ENCODE measurements at regions not wholly inside any gene's neighbourhood (a gene's known extent, or its start where the extent isn't known, plus 50 kb on each side); places are given as distances from the start of the nearest gene placed in this dataset.
A peak's percentile ranks its signal among the peaks of the same experiment; 100 is the strongest.
"Not testable (repeated sequence)": the region's sequence is repeated elsewhere in the genome, so short reads cannot be mapped to it uniquely, and the experiment has no call there.

DNA sequence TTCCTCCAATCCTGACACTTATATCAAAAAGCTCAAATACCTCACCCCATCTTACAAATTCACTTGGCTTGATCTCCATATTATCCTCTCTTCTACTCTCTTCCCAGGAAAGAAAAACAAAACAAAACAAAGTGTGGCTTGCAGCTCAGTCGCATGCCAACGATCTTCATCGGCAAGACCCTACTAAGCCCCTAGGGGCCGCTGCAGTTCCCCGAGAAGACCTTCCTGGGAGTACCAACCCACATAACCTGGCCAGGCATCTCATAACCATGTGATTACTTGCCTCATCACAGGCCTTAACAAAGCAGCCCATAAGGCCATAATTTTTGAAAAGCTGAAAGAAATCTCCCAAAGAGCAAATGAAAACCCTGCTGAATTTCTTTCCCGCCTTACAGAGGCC, 103.7 kb downstream of the ZNF92 start:
- no peaks in the 10 kb centered on the region for H3K4me1 ChIP-seq (ENCODE audit: control insufficient read depth in 1 of 2, insufficient read depth in 2 of 2, low read length in 2 of 2)
- H3K4me3 ChIP-seq (ENCODE audit: low read depth in 1 of 2, low read length in 2 of 2) = no peak overlapping the region
- no peaks in the 10 kb centered on the region for H3K27me3 ChIP-seq (ENCODE audit: low read depth, low read length)
- H3K9me3 ChIP-seq (ENCODE audit: control insufficient read depth in 1 of 2, low read length in 2 of 2) = peaks cover 0 to 6% of the 10 kb centered on the region in 2 donors
- H3K27ac ChIP-seq (ENCODE audit: low read length) = no peak overlapping the region
- no peaks in the 10 kb centered on the region for H3K36me3 ChIP-seq (ENCODE audit: control insufficient read depth in 1 of 2, insufficient read depth in 2 of 2, low read length in 2 of 2)

DNA sequence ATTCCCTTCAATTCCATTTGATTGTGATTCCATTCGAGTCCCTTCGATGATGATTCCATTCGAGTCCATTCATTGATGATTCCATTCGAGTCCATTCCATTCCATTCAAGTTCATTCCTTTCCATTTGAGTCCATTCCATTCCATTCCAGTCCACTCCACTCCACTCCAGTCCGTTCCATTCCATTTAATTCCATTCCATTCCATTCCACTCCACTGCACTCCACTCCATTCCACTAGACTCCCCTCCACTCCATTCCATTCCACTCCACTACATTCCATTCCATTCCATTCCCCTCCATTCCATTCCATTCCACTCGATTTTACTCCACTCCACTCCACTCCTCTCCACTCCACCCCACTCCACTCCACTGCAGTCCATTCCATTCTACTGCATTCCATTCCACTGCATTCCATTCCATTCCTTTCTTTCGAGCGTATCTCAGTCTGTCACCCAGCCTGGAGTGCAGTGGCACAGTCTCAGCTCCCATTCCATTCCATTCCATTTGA, 115.7 kb downstream of the ZNF92 start:
- Histone ChIP-seq H3K4me1 (ENCODE audit: control insufficient read depth in 1 of 2, insufficient read depth in 2 of 2, low read length in 2 of 2) (no peaks in the 10 kb centered on the region), H3K36me3 (ENCODE audit: control insufficient read depth in 1 of 2, insufficient read depth in 2 of 2, low read length in 2 of 2) (no peaks in the 10 kb centered on the region), H3K4me3 (ENCODE audit: low read depth in 1 of 2, low read length in 2 of 2) (no peak overlapping the region), H3K27me3 (ENCODE audit: low read depth, low read length) (no peaks in the 10 kb centered on the region), H3K9me3 (ENCODE audit: control insufficient read depth in 1 of 2, low read length in 2 of 2) (peaks cover 0 to 21% of the 10 kb centered on the region in 2 donors), H3K27ac (ENCODE audit: low read length) (no peak overlapping the region)

- H3K4me3 ChIP-seq (ENCODE audit: low read depth in 1 of 2, low read length in 2 of 2); H3K9me3 ChIP-seq (ENCODE audit: control insufficient read depth in 1 of 2, low read length in 2 of 2); H3K36me3 ChIP-seq (ENCODE audit: control insufficient read depth in 1 of 2, insufficient read depth in 2 of 2, low read length in 2 of 2); H3K27ac ChIP-seq (ENCODE audit: low read length); H3K4me1 ChIP-seq (ENCODE audit: control insufficient read depth in 1 of 2, insufficient read depth in 2 of 2, low read length in 2 of 2); H3K27me3 ChIP-seq (ENCODE audit: low read depth, low read length): not testable (repeated sequence)
These were observed 123.0 kb downstream of the ZNF92 start for GRCh38 chr7:65496697-65497096.

DNA sequence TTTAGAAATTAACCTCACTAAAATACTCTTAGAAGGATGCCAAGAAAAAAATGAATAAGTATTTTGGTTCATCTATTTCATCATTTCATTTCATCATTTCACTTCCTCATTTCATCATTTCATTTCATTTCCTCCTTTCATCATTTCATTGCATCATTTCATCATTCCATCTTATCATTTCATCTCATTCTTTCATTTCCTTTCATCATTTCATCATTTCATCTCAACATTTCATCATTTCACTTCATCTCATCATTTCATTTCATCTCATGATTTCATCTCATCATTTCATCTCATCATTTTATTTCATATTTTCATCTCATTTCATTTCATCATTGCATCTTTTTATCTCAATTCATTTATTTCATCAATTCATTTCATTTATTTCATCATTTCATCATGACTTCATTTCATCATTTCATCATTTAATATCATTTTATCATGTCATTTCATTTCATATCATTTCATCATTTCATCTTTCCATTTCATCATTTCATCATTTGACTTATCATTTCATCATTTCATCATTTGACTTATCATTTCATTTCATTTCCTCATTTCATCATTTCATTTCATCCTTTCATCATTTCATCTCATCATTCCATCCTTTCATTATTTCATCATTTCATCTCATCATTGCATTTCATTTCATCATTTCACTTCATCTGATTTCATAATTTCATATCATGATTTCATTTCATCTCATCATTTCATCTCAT, 129.9 kb downstream of the ZNF92 start:
- no peak overlapping the region for H3K27ac ChIP-seq (ENCODE audit: low read length)
- H3K4me3 ChIP-seq (ENCODE audit: low read depth in 1 of 2, low read length in 2 of 2) = no peak overlapping the region
- no peaks in the 10 kb centered on the region for H3K36me3 ChIP-seq (ENCODE audit: control insufficient read depth in 1 of 2, insufficient read depth in 2 of 2, low read length in 2 of 2)
- no peaks in the 10 kb centered on the region for H3K4me1 ChIP-seq (ENCODE audit: control insufficient read depth in 1 of 2, insufficient read depth in 2 of 2, low read length in 2 of 2)
- H3K27me3 ChIP-seq (ENCODE audit: low read depth, low read length) = no peaks in the 10 kb centered on the region
- no peaks in the 10 kb centered on the region for H3K9me3 ChIP-seq (ENCODE audit: control insufficient read depth in 1 of 2, low read length in 2 of 2)

DNA sequence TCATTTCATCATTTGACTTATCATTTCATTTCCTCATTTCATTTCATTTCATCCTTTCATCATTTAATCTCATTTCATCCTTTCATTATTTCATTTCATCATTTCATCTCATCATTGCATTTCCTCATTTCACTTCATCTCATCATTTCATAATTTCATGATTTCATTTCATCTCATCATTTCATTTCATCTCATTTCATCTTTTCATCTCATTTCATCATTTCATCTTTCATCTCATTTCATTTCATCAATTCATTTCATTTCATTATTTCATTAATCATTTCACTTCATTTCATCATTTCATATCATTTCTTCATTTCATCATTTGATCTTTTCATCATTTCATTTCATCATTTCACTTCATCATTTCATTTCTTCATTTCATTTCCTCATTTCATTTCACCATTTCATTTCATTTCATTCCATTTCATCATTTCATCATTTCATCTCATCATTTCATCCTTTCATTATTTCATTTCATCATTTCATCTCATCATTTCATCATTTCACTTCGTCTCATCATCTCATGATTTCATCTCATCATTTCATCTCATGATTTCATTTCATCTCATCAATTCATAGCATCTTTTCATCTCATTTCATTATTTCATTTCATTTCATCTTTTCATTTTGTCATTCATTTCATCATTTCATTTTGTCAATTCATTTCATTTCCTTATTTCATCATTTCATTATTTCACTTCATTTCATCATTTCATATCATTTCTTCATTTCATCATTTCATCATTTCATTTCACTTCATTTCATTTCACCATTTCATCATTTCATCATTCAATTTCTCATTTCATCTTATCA, 131.1 kb downstream of the ZNF92 start:
- not testable (repeated sequence) for H3K9me3 ChIP-seq (ENCODE audit: control insufficient read depth in 1 of 2, low read length in 2 of 2); H3K4me1 ChIP-seq (ENCODE audit: control insufficient read depth in 1 of 2, insufficient read depth in 2 of 2, low read length in 2 of 2); H3K27ac ChIP-seq (ENCODE audit: low read length); H3K36me3 ChIP-seq (ENCODE audit: control insufficient read depth in 1 of 2, insufficient read depth in 2 of 2, low read length in 2 of 2); H3K4me3 ChIP-seq (ENCODE audit: low read depth in 1 of 2, low read length in 2 of 2); H3K27me3 ChIP-seq (ENCODE audit: low read depth, low read length)

- not testable (repeated sequence) for H3K27ac ChIP-seq (ENCODE audit: low read length); H3K36me3 ChIP-seq (ENCODE audit: control insufficient read depth in 1 of 2, insufficient read depth in 2 of 2, low read length in 2 of 2); H3K4me1 ChIP-seq (ENCODE audit: control insufficient read depth in 1 of 2, insufficient read depth in 2 of 2, low read length in 2 of 2); H3K9me3 ChIP-seq (ENCODE audit: control insufficient read depth in 1 of 2, low read length in 2 of 2); H3K27me3 ChIP-seq (ENCODE audit: low read depth, low read length); H3K4me3 ChIP-seq (ENCODE audit: low read depth in 1 of 2, low read length in 2 of 2)
These were observed 131.6 kb downstream of the ZNF92 start for GRCh38 chr7:65505320-65505633.

DNA sequence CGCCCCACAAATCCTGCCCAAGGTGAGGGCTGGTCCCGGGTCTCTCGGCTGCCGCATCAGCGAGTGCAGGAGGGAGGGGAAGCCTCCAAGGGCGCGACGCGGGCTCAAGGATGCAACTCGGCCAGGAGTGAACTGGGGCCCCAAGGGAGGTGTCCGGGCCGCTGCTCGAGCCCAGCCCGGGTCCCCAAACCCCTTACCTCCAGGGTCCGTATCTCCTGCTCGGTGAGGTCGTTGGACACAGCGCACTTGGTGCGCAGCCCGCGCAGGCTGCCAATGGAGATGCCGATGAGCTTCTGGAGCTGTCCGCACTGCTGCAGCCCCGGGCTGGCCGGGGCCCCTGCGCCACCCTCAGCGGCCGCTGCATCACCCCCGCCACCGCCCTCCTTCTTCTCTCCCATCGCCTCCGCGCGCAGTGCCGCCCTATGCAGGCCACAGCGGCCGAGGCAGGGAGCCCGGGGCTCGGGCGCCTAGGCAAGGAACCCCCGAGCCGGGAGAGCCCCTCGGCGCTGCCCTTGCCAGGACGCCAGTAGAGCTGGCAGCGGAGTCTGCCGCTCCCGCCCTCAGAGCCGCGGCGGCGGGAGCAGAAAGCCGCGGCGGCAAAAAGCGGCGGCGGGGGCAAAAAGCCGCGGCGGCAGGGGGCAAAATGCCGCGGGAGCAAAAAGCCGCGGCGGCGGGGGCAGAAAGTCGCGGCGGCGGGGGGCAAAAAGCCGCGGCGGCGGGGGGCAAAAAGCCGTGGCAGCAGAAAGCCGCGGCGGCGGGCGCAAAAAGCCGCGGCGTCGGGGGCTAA, 135.1 kb downstream of the ZNF92 start:
- H3K4me3 ChIP-seq (ENCODE audit: low read depth in 1 of 2, low read length in 2 of 2) = peak overlapping the region in 1 of 2 donors; percentile 48
- not testable (repeated sequence) for H3K4me1 ChIP-seq (ENCODE audit: control insufficient read depth in 1 of 2, insufficient read depth in 2 of 2, low read length in 2 of 2); H3K27me3 ChIP-seq (ENCODE audit: low read depth, low read length); H3K27ac ChIP-seq (ENCODE audit: low read length); H3K9me3 ChIP-seq (ENCODE audit: control insufficient read depth in 1 of 2, low read length in 2 of 2); H3K36me3 ChIP-seq (ENCODE audit: control insufficient read depth in 1 of 2, insufficient read depth in 2 of 2, low read length in 2 of 2)

DNA sequence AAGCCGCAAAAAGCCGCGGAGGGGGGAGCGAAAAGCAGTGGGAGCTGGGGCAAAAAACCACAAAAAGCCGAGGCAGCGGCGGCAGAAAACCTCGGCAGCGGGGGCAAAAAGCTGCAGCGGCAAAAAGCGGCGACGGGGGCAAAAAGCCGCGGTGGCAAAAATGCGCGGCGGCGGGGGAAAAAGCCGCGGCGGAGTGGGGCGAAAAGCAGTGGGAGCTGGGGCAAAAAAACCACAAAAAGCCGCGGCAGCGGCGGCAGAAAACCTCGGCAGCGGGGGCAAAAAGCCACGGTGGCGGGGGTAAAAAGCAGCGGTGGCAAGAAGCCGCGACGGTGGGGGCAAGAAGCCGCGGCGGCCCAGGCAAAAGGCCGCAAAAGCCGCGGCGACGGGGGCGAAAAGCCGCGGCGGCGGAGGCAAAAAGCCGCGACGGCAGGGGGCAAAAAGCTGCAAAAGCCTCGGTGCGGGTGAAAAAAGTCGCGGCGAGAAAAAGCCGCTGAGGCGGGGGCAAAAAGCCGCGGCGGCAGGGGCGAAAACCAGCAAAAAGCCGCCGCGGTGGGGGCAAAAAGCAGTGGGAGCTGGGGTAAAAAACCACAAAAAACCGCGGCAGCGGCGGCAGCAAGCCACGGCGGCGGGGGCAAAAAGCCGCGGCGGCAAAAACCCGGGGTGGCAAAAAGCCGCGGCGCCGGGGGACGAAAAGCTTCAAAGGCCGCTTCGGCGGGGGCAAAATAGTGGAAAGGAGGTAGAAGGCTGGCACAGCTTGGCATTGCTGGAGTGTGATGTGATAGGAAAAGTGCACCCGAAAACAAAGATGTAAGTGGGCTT, 135.9 kb downstream of the ZNF92 start:
- no peaks in the 10 kb centered on the region for H3K27me3 ChIP-seq (ENCODE audit: low read depth, low read length)
- no peaks in the 10 kb centered on the region for H3K9me3 ChIP-seq (ENCODE audit: control insufficient read depth in 1 of 2, low read length in 2 of 2)
- H3K36me3 ChIP-seq (ENCODE audit: control insufficient read depth in 1 of 2, insufficient read depth in 2 of 2, low read length in 2 of 2) = no peaks in the 10 kb centered on the region
- H3K4me1 ChIP-seq (ENCODE audit: control insufficient read depth in 1 of 2, insufficient read depth in 2 of 2, low read length in 2 of 2) = peaks cover 0 to 5% of the 10 kb centered on the region in 2 donors
- peak overlapping the region in 1 of 2 donors; percentile 48 for H3K4me3 ChIP-seq (ENCODE audit: low read depth in 1 of 2, low read length in 2 of 2)
- H3K27ac ChIP-seq (ENCODE audit: low read length) = no peak overlapping the region

- H3K9me3 ChIP-seq (ENCODE audit: control insufficient read depth in 1 of 2, low read length in 2 of 2); H3K27me3 ChIP-seq (ENCODE audit: low read depth, low read length); H3K27ac ChIP-seq (ENCODE audit: low read length); H3K36me3 ChIP-seq (ENCODE audit: control insufficient read depth in 1 of 2, insufficient read depth in 2 of 2, low read length in 2 of 2); H3K4me1 ChIP-seq (ENCODE audit: control insufficient read depth in 1 of 2, insufficient read depth in 2 of 2, low read length in 2 of 2): not testable (repeated sequence)
- H3K4me3 ChIP-seq (ENCODE audit: low read depth in 1 of 2, low read length in 2 of 2) = peak overlapping the region in 1 of 2 donors; percentile 48
These were observed 136.5 kb downstream of the ZNF92 start for GRCh38 chr7:65510187-65510538.

DNA sequence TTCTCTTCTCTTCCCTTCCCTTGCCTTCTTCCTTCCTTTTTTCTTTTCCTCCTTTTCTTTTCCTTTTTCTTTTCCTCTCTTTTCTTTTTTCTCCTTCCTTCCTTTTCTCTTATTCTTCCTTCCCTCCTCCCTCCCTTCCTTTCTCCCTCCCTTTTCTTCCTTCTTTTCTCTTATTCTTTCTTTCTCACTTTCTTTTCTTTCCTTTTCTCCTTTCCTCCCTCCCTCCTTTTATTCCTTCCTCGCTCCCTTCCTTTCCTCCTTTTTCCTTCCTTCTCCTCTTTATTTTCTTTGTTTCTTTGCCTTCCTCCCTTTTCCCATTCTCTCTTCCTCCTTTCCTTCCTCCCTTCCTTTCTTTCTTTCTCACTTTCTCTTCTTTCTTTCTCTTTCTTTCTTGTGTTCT, 146.1 kb downstream of the ZNF92 start:
- H3K36me3 ChIP-seq (ENCODE audit: control insufficient read depth in 1 of 2, insufficient read depth in 2 of 2, low read length in 2 of 2); H3K27ac ChIP-seq (ENCODE audit: low read length); H3K4me3 ChIP-seq (ENCODE audit: low read depth in 1 of 2, low read length in 2 of 2); H3K4me1 ChIP-seq (ENCODE audit: control insufficient read depth in 1 of 2, insufficient read depth in 2 of 2, low read length in 2 of 2); H3K27me3 ChIP-seq (ENCODE audit: low read depth, low read length); H3K9me3 ChIP-seq (ENCODE audit: control insufficient read depth in 1 of 2, low read length in 2 of 2): not testable (repeated sequence)

All from muscle layer of duodenum (tissue), 2 donors.